BLaER1 treated with 17β-estradiol and CSF1 and Interleukin-3, amounts not matched to agents 10 nM and 100 nM (cell line): ENCODE measurements at regions not wholly inside any gene's neighbourhood (a gene's known extent, or its start where the extent isn't known, plus 50 kb on each side); places are given as distances from the start of the nearest gene placed in this dataset.

Experiments
- H3K27ac ChIP-seq, 11 experiments: shearing (Covaris generic); formaldehyde crosslinking; 2 replicates each; pipeline ENCODE4 v1.8.1; 2022
- H3K27me3 ChIP-seq, 11 experiments: shearing (Covaris generic); formaldehyde crosslinking; 2 replicates each; pipeline ENCODE4 v1.8.1; 2022
- H3K36me3 ChIP-seq, 11 experiments: shearing (Covaris generic); formaldehyde crosslinking; 2 replicates each; pipeline ENCODE4 v1.8.1; 2022
- H3K4me1 ChIP-seq, 10 experiments: shearing (Covaris generic); formaldehyde crosslinking; 2 replicates each; pipeline ENCODE4 v1.8.1; 2022
- H3K4me2 ChIP-seq, 11 experiments: shearing (Covaris generic); formaldehyde crosslinking; 2 replicates each; pipeline ENCODE4 v1.8.1; 2022
- H3K4me3 ChIP-seq, 10 experiments: shearing (Covaris generic); formaldehyde crosslinking; 2 replicates each; pipeline ENCODE4 v1.8.1; 2022
- H3K9ac ChIP-seq, 11 experiments: shearing (Covaris generic); formaldehyde crosslinking; 2 replicates each; pipeline ENCODE4 v1.8.1; 2022
- H3K9me3 ChIP-seq, 11 experiments: shearing (Covaris generic); formaldehyde crosslinking; replicated peaks in 1 of 11; 2 replicates each; pipeline ENCODE4 v1.8.1; 2022
- H4K20me1 ChIP-seq, 11 experiments: shearing (Covaris generic); formaldehyde crosslinking; 2 replicates each; pipeline ENCODE4 v1.8.1; 2022
- Cebpa-rat ChIP-seq, 11 experiments: shearing (Covaris generic); IDR thresholded peaks; 2 replicates each; pipeline ENCODE4 v1.8.1; 2022

- Histone ChIP-seq H3K9ac (no peak overlapping the region), H3K27me3 (no peaks in the 10 kb centered on the region), H3K36me3 (peaks cover 0 to 10% (median 0%) of the 10 kb centered on the region in 11 experiments; a peak in 5 of 22 replicates), H3K4me1 (peaks cover 8 to 18% (median 10%) of the 10 kb centered on the region in 10 experiments; a peak in 17 of 20 replicates), H4K20me1 (peaks cover 0 to 43% (median 8%) of the 10 kb centered on the region in 11 experiments; a peak in 7 of 22 replicates), H3K9me3 (no peaks in the 10 kb centered on the region), H3K4me3 (no peak overlapping the region), H3K4me2 (peak overlapping the region in 3 of 11 experiments; percentile 32 to 43 (median 39); a peak in 5 of 22 replicates), H3K27ac (no peak overlapping the region)
- TF ChIP-seq Cebpa-rat (IDR thresholded peaks at IDR 0.05) = no peak
Observed at GRCh38 chr1:232553050-232553754, 76.7 kb downstream of the SIPA1L2 start.

GRCh38 chr1:232551386-232551785 lies 78.5 kb downstream of the SIPA1L2 start:
- Histone ChIP-seq H3K27me3 (no peaks in the 10 kb centered on the region), H3K9ac (no peak overlapping the region), H3K27ac (no peak overlapping the region), H3K4me1 (peaks cover 8 to 25% (median 15%) of the 10 kb centered on the region in 10 experiments; a peak in 17 of 20 replicates), H3K9me3 (no peaks in the 10 kb centered on the region), H4K20me1 (peaks cover 0 to 37% (median 8%) of the 10 kb centered on the region in 11 experiments; a peak in 8 of 22 replicates), H3K4me2 (no peak overlapping the region), H3K36me3 (peaks cover 0 to 10% (median 0%) of the 10 kb centered on the region in 11 experiments; a peak in 5 of 22 replicates), H3K4me3 (no peak overlapping the region)
- no peak for TF ChIP-seq Cebpa-rat (IDR thresholded peaks at IDR 0.05)

- H3K27me3 ChIP-seq = no peaks in the 10 kb centered on the region
- no peak for TF ChIP-seq Cebpa-rat (IDR thresholded peaks at IDR 0.05)
Observed at GRCh38 chr1:232550007-232550406, 79.9 kb downstream of the SIPA1L2 start.

DNA sequence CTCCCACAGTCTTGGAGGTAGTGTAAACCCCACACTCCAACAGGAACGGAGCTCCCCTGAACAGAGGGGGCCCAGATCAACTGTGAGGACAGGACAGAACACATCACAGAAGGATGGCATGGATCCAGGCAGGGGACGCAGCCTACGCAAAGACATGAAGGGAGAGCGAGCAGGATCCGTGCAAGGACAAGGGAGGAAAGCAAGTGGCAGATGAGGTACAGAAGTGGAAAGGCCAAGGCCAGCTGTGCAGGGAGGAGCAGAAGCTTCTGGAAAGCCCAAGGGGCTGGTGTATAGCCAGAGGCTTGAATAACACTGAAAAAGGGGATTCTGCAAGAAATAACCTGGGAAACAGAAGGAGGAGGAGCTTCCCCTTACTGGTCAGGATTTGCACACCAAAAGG lies 81.2 kb downstream of the SIPA1L2 start:
- Histone ChIP-seq H3K9me3 (no peaks in the 10 kb centered on the region), H3K27ac (no peak overlapping the region), H3K36me3 (peaks cover 0 to 10% (median 0%) of the 10 kb centered on the region in 11 experiments; a peak in 5 of 22 replicates), H3K4me2 (peak overlapping the region; percentile 11 to 60 (median 52); a peak in 16 of 22 replicates), H4K20me1 (peaks cover 0 to 51% (median 8%) of the 10 kb centered on the region in 11 experiments; a peak in 8 of 22 replicates), H3K27me3 (no peaks in the 10 kb centered on the region), H3K4me1 (peaks cover 8 to 25% (median 16%) of the 10 kb centered on the region in 10 experiments; a peak in 17 of 20 replicates), H3K9ac (no peak overlapping the region), H3K4me3 (no peak overlapping the region)
- TF ChIP-seq Cebpa-rat (IDR thresholded peaks at IDR 0.05) = no peak

More at GRCh38 chr1:232550007-232550406, 79.9 kb downstream of the SIPA1L2 start:
- Histone ChIP-seq H3K4me1 (peaks cover 8 to 25% (median 15%) of the 10 kb centered on the region in 10 experiments; a peak in 17 of 20 replicates), H3K9me3 (no peaks in the 10 kb centered on the region), H4K20me1 (peaks cover 0 to 48% (median 8%) of the 10 kb centered on the region in 11 experiments; a peak in 8 of 22 replicates), H3K36me3 (peaks cover 0 to 10% (median 0%) of the 10 kb centered on the region in 11 experiments; a peak in 5 of 22 replicates), H3K4me3 (no peak overlapping the region), H3K27ac (no peak overlapping the region), H3K9ac (no peak overlapping the region), H3K4me2 (no peak overlapping the region)

DNA sequence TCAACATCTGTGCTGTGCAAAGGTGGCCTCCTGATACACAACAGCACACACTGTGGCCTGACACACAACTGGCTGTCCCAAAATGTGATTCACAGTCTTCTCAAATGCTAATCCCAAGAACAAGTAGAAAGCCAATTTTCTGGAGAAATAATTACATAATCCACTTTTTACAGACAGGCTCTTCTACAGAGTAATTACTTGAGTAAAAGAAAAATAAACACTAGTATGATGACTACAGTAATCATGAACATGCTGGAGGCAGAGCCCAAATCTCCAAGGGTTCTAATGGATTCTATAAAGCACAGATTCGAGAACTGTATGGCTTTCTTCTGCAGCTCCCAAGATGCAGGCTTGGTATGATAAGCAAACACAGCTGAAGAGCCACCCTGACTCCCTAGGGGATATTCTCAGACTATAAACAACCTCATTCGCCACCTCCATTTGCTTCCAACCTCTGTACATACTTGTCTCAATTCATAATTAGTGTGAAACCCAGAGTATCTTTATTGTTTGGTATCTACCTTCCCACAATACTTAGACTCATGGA lies 81.9 kb downstream of the SIPA1L2 start:
- Histone ChIP-seq H3K36me3 (peaks cover 0 to 9% (median 0%) of the 10 kb centered on the region in 11 experiments; a peak in 5 of 22 replicates), H3K9ac (no peak overlapping the region), H3K27me3 (no peaks in the 10 kb centered on the region), H4K20me1 (peaks cover 0 to 52% (median 9%) of the 10 kb centered on the region in 11 experiments; a peak in 8 of 22 replicates), H3K4me3 (no peak overlapping the region), H3K9me3 (no peaks in the 10 kb centered on the region), H3K4me2 (peak overlapping the region in 9 of 11 experiments; percentile 2 to 60 (median 52); a peak in 14 of 22 replicates), H3K4me1 (peaks cover 8 to 25% (median 16%) of the 10 kb centered on the region in 10 experiments; a peak in 17 of 20 replicates), H3K27ac (no peak overlapping the region)
- no peak for TF ChIP-seq Cebpa-rat (IDR thresholded peaks at IDR 0.05)

- Histone ChIP-seq H4K20me1 (peaks cover 0 to 51% (median 0%) of the 10 kb centered on the region in 11 experiments; a peak in 6 of 22 replicates), H3K27me3 (no peaks in the 10 kb centered on the region), H3K9ac (no peak overlapping the region), H3K4me1 (peaks cover 4 to 19% (median 10%) of the 10 kb centered on the region in 10 experiments), H3K4me2 (no peak overlapping the region), H3K36me3 (no peaks in the 10 kb centered on the region), H3K27ac (no peak overlapping the region), H3K9me3 (no peaks in the 10 kb centered on the region), H3K4me3 (no peak overlapping the region)
- no peak for TF ChIP-seq Cebpa-rat (IDR thresholded peaks at IDR 0.05)
Observed at GRCh38 chr1:232542633-232543593, 87.0 kb downstream of the SIPA1L2 start.

DNA sequence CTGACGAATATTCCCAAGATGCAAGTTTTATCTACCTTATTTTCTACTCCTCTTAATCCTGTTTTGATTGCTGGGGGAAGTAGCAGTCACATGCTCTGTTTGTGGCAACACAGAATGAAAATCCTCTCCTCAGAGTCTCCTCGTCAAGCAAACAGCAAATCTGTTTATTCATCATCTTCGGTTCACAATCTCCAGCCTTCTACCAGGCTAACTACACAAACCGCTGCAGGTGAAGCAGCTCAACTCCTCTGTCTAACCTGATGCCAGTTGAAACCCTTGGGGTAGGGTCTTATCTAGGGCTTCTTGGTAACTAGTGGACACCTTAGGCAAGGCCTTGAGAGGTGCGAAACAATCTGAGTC lies 91.0 kb downstream of the SIPA1L2 start:
- Histone ChIP-seq H3K9me3 (no peaks in the 10 kb centered on the region), H3K27me3 (no peaks in the 10 kb centered on the region), H3K9ac (no peak overlapping the region), H3K4me1 (peaks cover 0 to 20% (median 2%) of the 10 kb centered on the region in 10 experiments; a peak in 8 of 20 replicates), H3K4me3 (no peak overlapping the region), H4K20me1 (peaks cover 0 to 47% (median 4%) of the 10 kb centered on the region in 11 experiments; a peak in 7 of 22 replicates), H3K27ac (no peak overlapping the region), H3K36me3 (no peaks in the 10 kb centered on the region), H3K4me2 (peak overlapping the region in 5 of 11 experiments; percentile 23 to 64 (median 38); a peak in 7 of 22 replicates)
- no peak for TF ChIP-seq Cebpa-rat (IDR thresholded peaks at IDR 0.05)

DNA sequence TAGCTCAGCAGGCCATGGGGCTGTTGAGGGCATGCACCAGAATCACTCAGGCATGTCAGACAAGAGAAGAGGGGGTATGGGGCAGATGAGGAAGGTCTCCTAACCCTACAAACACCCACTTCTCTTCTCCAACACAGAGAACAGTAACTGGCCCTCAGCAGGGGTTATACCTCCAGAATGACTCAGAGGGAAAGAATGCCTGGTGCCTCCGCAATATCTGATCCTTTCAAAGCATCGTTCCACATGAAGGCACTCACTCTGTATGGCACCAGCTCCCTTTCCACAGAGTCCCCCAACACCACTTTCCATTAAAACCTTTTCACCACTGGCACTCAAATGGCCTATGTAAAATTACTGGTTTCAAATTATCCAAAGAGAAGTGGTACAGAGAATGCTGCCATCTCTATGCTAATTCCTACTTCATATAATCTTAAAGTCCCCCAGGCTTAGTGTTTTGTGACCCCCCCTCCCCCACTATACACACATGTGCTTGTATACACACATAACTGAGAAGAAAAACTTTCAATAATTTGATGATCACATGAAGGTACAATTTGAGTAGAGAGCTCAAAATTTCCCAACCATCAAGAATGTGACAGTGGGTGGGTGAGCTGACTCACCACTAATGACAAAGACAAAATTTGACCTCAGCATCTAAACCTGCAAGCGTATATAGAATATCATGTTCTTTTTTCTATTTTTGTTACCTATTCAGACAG lies 91.5 kb downstream of the SIPA1L2 start:
- Histone ChIP-seq H3K36me3 (peaks cover 0 to 4% (median 0%) of the 10 kb centered on the region in 11 experiments; a peak in 4 of 22 replicates), H3K9ac (no peak overlapping the region), H3K9me3 (no peaks in the 10 kb centered on the region), H3K27me3 (no peaks in the 10 kb centered on the region), H3K4me2 (peak overlapping the region in 5 of 11 experiments; percentile 1 to 64 (median 38); a peak in 8 of 22 replicates), H3K27ac (peak overlapping the region in 2 of 11 experiments; percentile 10 to 13; a peak in 1 of 22 replicates), H4K20me1 (peaks cover 0 to 44% (median 4%) of the 10 kb centered on the region in 11 experiments; a peak in 7 of 22 replicates), H3K4me3 (no peak overlapping the region), H3K4me1 (peaks cover 0 to 20% (median 2%) of the 10 kb centered on the region in 10 experiments; a peak in 8 of 20 replicates)
- TF ChIP-seq Cebpa-rat (IDR thresholded peaks at IDR 0.05) = no peak
